ENCODE measurements at regions not wholly inside any gene's neighbourhood (a gene's known extent, or its start where the extent isn't known, plus 50 kb on each side); places are given as distances from the start of the nearest gene placed in this dataset.
"Not testable (repeated sequence)": the region's sequence is repeated elsewhere in the genome, so short reads cannot be mapped to it uniquely, and the experiment has no call there.

DNA sequence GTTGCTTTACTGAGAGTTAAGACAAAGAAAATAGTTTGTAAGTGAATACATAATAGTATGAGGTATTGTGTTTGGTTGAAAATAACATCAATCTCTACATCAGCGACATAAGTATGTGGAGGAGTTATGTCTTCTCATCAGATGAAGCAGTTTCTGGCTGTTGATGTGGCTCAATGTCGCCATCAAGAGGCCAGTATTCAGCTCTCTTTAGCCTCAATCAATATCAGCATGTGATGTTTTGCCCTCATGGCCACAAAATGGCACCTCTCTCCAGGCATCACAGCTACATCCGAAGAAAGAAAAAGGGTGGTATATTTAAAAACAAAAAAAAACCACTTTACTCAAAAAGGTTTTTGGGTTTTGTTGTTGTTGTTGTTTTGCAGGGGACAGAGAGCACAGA is 302.3 kb upstream of the TMEM132C start:
- Mint-ChIP-seq H3K27me3 (ENCODE audit: insufficient read depth) (peaks cover 2% of the 10 kb centered on the region), H3K9me3 (peaks cover 69% of the 10 kb centered on the region), H3K36me3 (ENCODE audit: low read depth) (0 out of 2 replicates have a peak, but pooled peaks cover 3% of the 10 kb centered on the region), H3K4me3 (no peak overlapping the region), H3K27ac (no peak overlapping the region), H3K4me1 (ENCODE audit: low read depth) (no peaks in the 10 kb centered on the region)
- TF ChIP-seq, protein P1, sequence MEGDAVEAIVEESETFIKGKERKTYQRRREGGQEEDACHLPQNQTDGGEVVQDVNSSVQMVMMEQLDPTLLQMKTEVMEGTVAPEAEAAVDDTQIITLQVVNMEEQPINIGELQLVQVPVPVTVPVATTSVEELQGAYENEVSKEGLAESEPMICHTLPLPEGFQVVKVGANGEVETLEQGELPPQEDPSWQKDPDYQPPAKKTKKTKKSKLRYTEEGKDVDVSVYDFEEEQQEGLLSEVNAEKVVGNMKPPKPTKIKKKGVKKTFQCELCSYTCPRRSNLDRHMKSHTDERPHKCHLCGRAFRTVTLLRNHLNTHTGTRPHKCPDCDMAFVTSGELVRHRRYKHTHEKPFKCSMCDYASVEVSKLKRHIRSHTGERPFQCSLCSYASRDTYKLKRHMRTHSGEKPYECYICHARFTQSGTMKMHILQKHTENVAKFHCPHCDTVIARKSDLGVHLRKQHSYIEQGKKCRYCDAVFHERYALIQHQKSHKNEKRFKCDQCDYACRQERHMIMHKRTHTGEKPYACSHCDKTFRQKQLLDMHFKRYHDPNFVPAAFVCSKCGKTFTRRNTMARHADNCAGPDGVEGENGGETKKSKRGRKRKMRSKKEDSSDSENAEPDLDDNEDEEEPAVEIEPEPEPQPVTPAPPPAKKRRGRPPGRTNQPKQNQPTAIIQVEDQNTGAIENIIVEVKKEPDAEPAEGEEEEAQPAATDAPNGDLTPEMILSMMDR (IDR thresholded peaks at IDR 0.05) = no peak
- DNase-seq = no peak

DNA sequence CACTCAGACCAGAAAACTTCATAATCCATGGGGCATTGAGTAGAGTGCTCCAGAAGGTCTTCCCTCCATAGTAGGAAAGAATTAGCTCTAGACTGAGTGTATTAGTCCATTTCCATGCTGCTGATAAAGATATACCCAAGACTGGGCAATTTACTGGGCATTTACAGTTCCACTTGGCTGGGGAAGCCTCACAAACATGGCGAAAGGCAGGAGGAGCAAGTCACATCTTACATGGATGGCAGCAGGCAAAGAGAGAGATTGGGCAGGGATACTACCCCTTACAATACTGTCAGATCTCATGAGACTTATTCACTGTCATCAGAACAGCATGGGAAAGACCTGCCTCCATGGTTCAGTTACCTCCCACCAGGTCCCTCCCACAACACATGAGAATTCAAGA is 300.6 kb upstream of the TMEM132C start:
- no peak overlapping the region for H3K27ac Mint-ChIP-seq
- H3K36me3 Mint-ChIP-seq (ENCODE audit: low read depth) = 0 out of 2 replicates have a peak, but pooled peaks cover 3% of the 10 kb centered on the region
- H3K27me3 Mint-ChIP-seq (ENCODE audit: insufficient read depth) = no peaks in the 10 kb centered on the region; the same call in none of the 2 replicates
- peaks cover 73% of the 10 kb centered on the region for H3K9me3 Mint-ChIP-seq
- TF ChIP-seq, protein P1 (IDR thresholded peaks at IDR 0.05) = no peak
- no peak overlapping the region for H3K4me3 Mint-ChIP-seq
- DNase-seq = no peak
- H3K4me1 Mint-ChIP-seq (ENCODE audit: low read depth) = no peaks in the 10 kb centered on the region

DNA sequence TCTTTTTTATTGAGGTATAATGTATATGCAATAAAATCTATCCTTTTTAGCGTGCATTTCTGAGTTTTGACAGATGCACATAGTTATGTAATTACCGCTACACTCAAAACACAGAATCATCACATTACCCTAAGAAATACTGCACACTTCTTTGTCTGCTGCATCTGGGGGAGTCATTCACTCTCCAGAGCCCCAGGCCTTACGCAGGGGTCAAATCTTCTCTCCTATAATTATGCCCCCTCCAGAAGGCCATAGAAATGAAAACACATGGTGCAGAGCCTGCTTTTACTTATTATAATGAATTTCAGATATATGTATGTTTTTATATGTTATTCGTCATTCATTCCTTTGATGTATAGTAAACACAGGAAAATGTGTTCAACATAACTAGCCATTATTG is 296.5 kb upstream of the TMEM132C start:
- H3K27me3 Mint-ChIP-seq (ENCODE audit: insufficient read depth) = no peaks in the 10 kb centered on the region; the same call in 1 of the 2 replicates
- 0 out of 2 replicates have a peak, but pooled peaks cover 3% of the 10 kb centered on the region for H3K36me3 Mint-ChIP-seq (ENCODE audit: low read depth)
- no peak for DNase-seq
- no peaks in the 10 kb centered on the region for H3K4me1 Mint-ChIP-seq (ENCODE audit: low read depth)
- H3K4me3 Mint-ChIP-seq = no peak overlapping the region
- H3K9me3 Mint-ChIP-seq = peaks cover 67% of the 10 kb centered on the region
- TF ChIP-seq, protein P1 (IDR thresholded peaks at IDR 0.05) = no peak
- H3K27ac Mint-ChIP-seq = no peak overlapping the region

DNA sequence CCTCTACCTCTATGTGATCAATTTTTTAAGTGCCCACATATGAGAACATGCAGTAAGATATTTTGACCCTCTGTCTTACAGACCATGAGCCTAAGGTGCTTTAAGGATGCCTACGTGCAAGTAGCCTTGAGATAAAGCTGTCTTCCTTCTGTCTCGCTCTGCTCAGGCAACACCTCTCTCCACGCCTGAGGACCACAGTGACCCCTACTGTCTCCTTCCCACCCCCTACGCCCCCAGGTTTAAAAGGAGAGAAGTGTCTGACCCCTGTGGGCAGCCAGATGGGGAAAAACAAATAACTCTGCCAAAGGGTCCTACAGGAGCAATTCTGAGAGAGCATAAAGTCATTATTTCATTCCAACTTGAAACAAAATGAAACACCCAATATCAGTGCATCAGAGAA is 286.4 kb upstream of the TMEM132C start:
- Mint-ChIP-seq H3K4me3 (no peak overlapping the region), H3K36me3 (ENCODE audit: low read depth) (no peaks in the 10 kb centered on the region), H3K9me3 (peaks cover 73% of the 10 kb centered on the region), H3K4me1 (ENCODE audit: low read depth) (no peaks in the 10 kb centered on the region), H3K27me3 (ENCODE audit: insufficient read depth) (no peaks in the 10 kb centered on the region), H3K27ac (no peak overlapping the region)
- TF ChIP-seq, protein P1 (IDR thresholded peaks at IDR 0.05) = no peak
- DNase-seq = no peak

DNA sequence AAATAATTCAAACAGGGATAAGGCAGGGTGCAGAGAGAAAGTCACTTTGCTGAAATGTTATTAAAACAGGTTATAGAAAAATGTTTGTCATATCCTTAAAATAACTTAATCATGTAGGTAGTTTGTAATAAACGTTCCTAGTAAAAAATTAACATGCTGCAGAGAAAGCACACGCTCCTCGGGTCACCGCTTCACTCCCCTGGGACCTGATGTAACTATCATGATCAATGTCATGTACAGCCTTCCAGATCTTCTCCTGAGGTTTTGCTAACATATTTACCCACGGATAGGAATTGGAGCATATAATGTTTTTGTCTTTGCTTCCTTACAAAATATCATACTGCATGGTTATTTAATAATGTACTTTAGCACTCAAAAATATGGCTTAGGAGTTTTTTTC is 285.1 kb upstream of the TMEM132C start:
- H3K27ac Mint-ChIP-seq = no peak overlapping the region
- no peaks in the 10 kb centered on the region for H3K4me1 Mint-ChIP-seq (ENCODE audit: low read depth)
- no peak for DNase-seq
- TF ChIP-seq, protein P1 (IDR thresholded peaks at IDR 0.05) = no peak
- no peak overlapping the region for H3K4me3 Mint-ChIP-seq
- no peaks in the 10 kb centered on the region for H3K27me3 Mint-ChIP-seq (ENCODE audit: insufficient read depth)
- H3K9me3 Mint-ChIP-seq = peaks cover 73% of the 10 kb centered on the region
- no peaks in the 10 kb centered on the region for H3K36me3 Mint-ChIP-seq (ENCODE audit: low read depth)

DNA sequence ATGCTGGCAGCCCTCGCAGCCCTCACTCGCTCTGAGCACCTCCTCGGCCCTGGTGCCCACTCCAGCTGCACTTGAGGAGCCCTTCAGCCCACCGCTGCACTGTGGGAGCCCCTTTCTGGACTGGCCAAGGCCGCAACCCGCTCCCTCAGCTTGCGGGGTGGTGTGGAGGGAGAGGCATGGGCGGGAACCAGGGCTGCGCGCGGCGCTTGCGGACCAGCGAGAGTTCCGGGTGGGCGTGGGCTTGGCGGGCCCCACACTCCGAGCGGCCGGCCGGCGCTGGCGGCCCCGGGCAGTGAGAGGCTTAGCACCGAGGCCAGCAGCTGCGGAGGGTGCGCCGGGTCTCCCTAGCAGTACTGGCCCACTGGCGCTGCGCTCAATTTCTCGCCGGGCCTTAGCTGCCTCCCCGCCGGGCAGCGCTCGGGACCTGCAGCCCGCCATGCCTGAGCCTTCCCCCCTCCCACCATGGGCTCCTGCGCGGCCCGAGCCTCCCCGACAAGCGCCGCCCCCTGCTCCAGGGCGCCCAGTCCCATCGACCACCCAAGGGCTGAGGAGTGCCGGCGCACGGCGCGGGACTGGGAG is 283.7 kb upstream of the TMEM132C start:
- peaks cover 73% of the 10 kb centered on the region for H3K9me3 Mint-ChIP-seq
- not testable (repeated sequence) for H3K27me3 Mint-ChIP-seq (ENCODE audit: insufficient read depth); H3K36me3 Mint-ChIP-seq (ENCODE audit: low read depth); H3K27ac Mint-ChIP-seq; DNase-seq; H3K4me3 Mint-ChIP-seq; H3K4me1 Mint-ChIP-seq (ENCODE audit: low read depth)
